Coronary artery (tissue), 2 donors: ENCODE measurements at regions not wholly inside any gene's neighbourhood (a gene's known extent, or its start where the extent isn't known, plus 50 kb on each side); places are given as distances from the start of the nearest gene placed in this dataset.

Source experiments
- DNase-seq: peaks from one replicate; pipeline ENCODE4 v3.0.0-alpha.2; 2017; ENCODE audit warnings: low spot score
- H3K27ac ChIP-seq, 2 donors: fragments of 200-600 bp; sonication (generic); one replicate each; pipeline ENCODE4 v1.5.1; 2016 to 2019
- H3K4me3 ChIP-seq: fragments of 200-600 bp; sonication (generic); 2 replicates; pipeline ENCODE4 v1.5.1; 2016; ENCODE audit warnings: mild to moderate bottlenecking, moderate library complexity
- CTCF ChIP-seq: fragments of 200-600 bp; sonication (generic); IDR thresholded peaks from one replicate; pipeline ENCODE4 v1.5.1; 2019; ENCODE audit warnings: antibody characterized with exemption

- no peak for TF ChIP-seq CTCF
- Histone ChIP-seq H3K27ac (no peak overlapping the region), H3K4me3 (no peak overlapping the region)
- no peak for DNase-seq
Observed at GRCh38 chr5:98714710-98715288, 58.7 kb upstream of the RGMB start.

- H3K4me3 ChIP-seq: no peak overlapping the region
- no peak for TF ChIP-seq CTCF
- no peak overlapping the region for H3K27ac ChIP-seq
- no peak for DNase-seq
Observed at GRCh38 chr5:98721231-98721928, 52.1 kb upstream of the RGMB start.

- DNase-seq: no peak
- Histone ChIP-seq H3K27ac (no peak overlapping the region), H3K4me3 (no peak overlapping the region)
- no peak for TF ChIP-seq CTCF
Observed at GRCh38 chr5:98722188-98722587, 51.3 kb upstream of the RGMB start.

GRCh38 chr5:98723061-98723460 is 50.4 kb upstream of the RGMB start:
- Histone ChIP-seq H3K27ac (no peak overlapping the region), H3K4me3 (no peak overlapping the region)
- TF ChIP-seq CTCF: no peak
- DNase-seq: no peak
